Myocyte (in vitro differentiated cells): ENCODE measurements at regions not wholly inside any gene's neighbourhood (a gene's known extent, or its start where the extent isn't known, plus 50 kb on each side); places are given as distances from the start of the nearest gene placed in this dataset.

Source experiments
- DNase-seq: peaks from one replicate; pipeline ENCODE4 v3.0.0-alpha.2; 2012; ENCODE audit warnings: low read depth

- no peak for DNase-seq
Observed at GRCh38 chr3:80239301-80239700, 471.5 kb upstream of the ROBO1 start.

GRCh38 chr3:80238606-80239005 lies 470.8 kb upstream of the ROBO1 start:
- no peak for DNase-seq

- DNase-seq = no peak
Observed at GRCh38 chr3:80238152-80238551, 470.4 kb upstream of the ROBO1 start.

DNA sequence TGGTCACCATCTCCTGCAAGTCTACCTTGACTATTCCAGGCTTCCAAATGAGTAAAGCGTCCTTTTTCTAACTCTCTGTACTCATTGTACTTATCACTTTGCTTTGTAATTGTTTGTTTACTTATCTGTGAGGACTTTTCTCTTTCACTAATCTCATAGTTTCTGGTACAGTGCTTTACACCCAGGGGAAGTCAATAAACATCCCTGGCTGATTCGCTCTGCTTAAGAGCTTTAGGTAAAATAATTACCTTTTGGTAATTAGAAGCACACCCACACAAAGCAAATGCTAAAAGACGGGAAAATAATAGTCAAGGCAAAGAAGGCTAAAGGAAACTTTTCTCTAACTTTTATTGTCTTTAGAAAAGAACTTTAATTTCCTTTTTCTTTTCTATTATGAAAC lies 466.9 kb upstream of the ROBO1 start:
- DNase-seq = no peak

DNA sequence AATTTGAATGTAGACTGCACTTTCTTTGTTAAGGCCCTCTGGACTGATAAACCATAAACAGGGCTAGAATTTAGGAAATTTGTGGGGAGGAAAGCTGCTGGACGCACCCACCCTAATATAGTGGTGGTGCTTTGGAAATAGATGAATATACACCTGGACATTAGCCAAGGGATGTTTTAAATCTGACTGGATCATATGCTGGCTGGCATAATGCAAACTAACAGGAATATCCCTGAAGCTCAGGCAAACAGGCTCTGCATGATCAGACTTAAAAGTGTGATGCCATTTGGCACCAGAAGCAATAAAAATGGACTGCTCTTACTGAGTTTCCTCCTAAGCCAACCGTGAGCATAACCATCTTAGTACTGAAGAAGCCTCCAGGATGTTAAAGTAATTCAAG lies 465.8 kb upstream of the ROBO1 start:
- no peak for DNase-seq

- DNase-seq = peak; percentile 37
Observed at GRCh38 chr3:80232760-80233159, 465.0 kb upstream of the ROBO1 start.

DNA sequence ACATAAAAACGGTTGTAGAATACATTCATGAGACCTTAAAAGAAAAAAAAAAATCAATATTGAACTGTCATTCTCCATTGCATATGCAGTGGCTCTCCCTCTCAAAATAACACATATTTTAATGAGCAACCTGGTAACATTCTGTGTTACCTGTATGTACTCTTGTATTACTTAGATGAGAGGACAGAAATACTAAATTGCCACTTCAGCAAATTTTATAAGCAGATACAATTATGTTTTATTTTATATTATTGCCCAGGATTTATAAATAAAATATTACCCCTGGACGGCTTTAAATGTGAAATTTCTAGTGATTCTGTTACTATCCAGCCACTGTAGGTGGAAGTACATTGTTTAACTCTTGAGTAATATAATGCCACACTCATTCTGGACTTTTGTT lies 463.2 kb upstream of the ROBO1 start:
- no peak for DNase-seq

DNA sequence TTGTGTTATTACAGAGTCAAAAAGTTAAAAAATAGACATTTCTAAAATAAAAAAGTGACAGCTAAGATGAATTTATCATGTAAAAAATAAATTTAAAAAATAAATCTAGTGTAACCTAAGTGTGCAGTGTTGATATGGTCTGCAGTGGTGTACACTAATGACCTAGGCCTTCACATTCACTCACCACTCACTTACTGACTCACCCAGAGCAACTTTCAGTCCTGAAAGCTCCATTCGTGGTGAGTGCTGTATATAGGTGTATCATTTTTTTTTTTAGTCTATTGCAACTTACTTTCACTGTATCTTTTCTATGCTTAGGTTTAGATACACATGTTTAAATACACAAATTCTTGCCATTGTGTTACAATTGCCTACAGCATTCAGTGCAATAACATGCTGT lies 459.4 kb upstream of the ROBO1 start:
- DNase-seq = no peak

DNA sequence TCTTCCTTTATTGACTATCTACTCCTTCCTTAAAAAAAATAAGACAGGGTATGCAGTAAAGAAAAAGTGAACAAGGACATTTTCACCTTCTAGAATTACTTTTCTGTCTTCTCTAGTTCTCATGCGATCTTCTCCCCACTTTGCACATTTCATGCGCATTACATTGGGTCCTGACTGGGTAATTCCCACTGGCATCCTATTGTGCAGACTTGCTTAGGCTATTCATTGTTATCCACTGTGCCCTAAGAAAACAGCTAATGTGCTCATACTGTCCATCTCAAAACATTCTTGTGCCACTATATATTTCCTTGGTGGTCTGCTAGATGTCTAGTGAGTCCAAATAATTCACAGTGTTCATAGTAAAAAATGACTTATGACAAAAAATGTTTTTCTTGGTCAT lies 447.4 kb upstream of the ROBO1 start:
- DNase-seq = no peak

DNA sequence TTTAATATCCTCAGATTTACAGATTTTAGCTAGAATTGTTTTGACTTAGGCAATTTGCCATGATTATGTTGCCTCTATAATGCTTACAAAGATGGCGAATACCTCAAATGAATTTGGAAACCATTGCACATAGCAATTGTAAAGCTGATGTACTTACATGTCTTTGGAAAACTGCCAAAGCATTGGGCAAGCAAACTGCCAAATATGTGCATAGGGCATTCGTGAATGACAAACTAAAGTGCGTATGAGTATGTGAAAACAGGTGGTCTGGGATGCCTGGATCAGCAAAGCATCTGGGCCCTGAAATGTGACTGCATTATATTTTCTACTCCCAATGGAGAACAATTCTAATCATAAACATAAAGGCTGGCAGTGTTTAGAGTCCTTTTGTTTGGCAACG lies 445.3 kb upstream of the ROBO1 start:
- DNase-seq = no peak

DNA sequence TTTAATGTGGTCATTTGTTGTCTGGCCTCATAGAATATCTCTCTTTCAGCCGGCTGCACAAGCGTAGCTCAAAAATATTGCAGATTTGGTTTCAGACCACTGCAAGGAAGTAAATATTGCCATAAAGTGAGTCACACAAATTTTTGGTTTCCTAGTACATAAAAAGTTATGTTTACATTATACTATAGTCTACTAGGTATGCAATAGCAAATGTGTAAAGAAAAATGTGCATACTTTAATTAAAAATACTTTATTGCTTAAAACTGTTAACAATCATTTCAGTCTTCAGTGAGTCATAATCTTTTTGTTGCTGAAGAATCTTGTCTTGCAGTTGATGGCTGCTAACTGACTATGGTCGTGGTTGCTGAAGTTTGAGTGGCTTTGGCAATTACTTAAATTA lies 425.1 kb upstream of the ROBO1 start:
- no peak for DNase-seq

- peak; percentile 31 for DNase-seq
Observed at GRCh38 chr3:80190051-80190450, 422.3 kb upstream of the ROBO1 start.

DNA sequence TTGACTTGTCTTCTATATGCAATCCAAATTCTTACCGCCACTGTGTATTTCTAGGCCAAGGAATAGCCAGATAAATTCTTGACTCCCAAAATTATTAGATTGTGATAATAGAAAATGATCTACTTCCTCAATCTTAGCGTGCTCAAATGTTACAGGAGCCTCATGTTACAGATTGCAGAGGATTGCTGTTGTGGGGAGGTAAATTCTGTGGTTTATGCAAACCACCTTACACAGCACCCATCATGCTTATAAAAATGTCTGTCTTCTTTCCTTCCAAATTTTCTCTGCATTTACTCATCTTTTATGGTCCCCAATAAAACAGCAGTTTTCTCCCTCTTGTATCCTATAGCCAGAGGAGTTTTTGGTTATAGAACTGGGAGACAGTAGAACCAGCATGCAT lies 420.2 kb upstream of the ROBO1 start:
- DNase-seq = no peak

DNA sequence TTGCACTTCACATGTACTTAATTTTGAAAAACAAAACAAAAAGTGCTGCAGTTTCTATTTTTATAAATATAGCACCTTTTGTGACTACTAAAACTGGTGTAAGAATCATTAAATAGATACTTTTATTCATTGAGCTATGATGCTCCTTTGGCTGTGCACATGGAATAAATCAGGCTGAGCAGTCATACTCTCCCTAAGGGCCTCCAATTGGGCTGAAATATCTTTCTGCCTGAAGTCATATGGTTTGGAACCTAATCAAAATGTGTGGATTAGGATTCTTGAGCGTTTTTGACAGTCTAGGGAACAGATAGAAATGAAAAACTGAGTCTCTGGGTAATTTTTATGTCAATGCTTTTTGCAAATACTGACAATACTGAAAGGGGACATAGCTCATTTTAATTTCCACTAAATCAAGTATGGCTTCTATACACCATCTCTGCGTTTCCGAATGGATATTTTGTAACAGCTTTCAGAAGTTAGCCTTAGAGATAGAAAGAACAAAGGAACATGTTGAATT lies 392.2 kb upstream of the ROBO1 start:
- DNase-seq = no peak

DNA sequence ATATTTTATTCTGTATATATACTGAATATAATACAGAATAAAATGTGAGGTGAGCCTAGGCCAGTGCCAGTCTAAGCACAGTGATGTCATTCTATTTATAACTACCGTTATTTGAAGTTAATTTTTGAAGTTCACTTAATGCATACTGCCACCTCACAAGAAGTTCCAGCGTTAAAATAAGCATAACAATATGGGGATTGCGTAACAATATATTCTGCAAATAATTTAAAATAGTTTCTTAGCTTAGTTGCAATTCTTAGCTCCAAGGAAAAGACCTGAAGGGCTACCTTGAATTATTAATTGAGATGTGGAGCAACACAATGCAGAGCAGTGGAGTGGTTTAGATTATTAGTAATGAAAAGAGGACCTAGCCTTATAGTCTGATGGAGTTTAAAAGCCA lies 390.5 kb upstream of the ROBO1 start:
- no peak for DNase-seq

DNA sequence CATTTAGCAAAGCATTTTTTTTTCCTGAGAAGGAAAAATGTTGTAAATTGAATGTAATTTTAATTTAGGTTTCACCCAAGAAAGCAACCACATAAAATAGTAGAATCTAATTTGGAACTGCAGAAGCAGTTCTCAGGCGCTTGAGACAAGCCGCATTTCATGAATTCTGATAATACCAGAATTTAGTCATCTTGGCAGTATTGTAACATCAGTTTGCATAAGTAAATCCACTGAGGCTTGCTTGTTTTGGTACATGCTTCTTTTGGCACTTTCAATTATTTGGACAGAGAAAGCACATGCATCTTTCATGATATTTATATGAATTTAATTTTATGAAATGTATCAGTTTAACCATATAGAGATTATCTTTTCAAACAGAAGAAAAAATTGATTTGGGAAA lies 389.7 kb upstream of the ROBO1 start:
- no peak for DNase-seq

DNA sequence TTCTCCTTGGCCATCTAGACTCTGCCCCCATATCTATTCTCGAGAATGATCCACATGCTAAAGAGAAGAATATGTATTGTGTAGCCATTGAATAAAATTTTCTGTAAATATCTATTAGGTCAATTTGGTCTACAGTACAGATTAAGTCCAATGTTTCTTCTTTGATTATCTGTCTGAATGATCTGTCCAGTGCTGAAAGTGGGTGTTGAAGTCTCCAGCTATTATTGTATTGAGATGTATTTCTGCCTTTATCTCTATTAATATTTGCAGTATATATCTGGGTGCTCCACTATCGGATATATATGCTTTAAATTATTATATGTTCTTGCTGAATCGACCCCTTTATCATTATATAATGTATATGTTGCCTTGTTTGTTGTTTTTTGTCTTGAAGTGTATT lies 384.9 kb upstream of the ROBO1 start:
- DNase-seq = no peak

DNA sequence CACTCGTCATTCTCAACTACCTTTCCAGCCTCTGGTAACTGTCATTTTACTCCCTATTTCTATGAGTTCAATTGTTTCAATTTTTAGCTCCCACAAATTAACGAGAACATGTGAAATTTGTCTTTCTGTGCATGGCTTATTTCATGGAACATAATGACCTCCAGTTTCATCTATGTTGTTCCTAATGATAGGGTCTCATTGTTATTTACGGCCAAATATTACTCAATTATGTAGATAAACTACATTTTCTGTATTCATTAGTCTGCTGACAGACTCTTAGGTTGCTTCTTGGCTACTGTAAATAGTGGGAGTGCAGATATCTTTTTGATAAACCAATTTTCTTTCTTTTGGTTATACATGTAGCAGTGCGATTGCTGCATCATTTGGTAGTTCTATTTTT lies 374.9 kb upstream of the ROBO1 start:
- DNase-seq = no peak

DNA sequence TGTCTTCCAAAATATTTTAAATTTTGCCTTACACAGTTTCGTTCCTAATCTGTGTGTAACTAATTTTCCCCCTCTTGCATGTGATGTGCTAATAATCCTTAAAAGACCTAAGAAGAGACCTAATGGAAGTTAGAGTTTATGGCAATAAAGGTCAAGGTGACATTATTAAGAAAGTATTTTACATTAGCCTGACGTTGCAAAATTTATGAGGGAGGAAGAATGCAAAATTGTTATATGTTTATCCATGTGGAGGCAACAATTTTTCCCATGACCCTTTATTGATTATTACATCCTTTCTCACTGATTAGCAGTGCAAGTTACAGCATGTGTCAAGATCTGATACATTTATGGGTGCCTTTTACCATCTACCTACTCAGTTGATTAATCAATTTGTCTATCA lies 373.8 kb upstream of the ROBO1 start:
- DNase-seq = no peak

DNA sequence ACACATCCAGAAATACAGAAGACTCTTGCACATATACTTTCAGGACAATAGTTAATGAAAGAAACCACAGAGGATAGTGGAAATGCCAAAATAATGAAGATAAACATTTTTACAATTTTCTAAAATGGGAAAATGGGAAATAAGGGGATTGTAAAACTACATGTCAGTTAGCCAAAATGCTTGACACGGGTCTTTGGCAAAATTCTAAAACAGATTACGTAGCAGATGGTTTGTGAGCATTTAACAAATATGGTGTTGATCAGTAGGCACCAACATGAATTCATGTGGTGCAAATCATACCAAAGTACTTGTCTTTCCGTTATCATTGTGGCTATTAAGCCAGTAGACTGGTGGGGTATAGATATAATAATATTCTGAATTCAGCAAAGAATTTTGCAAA lies 348.5 kb upstream of the ROBO1 start:
- no peak for DNase-seq

DNA sequence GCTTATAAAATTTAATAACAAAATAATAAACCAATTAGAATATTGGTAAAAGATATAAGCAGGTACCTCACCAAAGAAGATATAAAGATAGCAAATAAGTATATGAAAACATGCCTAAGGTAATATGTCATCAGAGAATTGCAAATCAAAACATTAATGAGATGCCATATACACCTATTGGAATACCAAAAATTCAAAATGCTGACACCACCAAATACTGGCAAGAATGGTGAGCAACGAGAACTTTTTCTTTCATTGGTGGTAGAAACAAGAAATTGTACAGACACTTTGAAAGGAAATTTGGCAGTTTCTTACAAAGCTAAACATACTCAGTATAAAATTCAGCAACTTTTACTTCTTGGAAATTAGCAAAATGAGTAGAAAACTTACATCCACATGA lies 346.9 kb upstream of the ROBO1 start:
- DNase-seq = no peak

DNA sequence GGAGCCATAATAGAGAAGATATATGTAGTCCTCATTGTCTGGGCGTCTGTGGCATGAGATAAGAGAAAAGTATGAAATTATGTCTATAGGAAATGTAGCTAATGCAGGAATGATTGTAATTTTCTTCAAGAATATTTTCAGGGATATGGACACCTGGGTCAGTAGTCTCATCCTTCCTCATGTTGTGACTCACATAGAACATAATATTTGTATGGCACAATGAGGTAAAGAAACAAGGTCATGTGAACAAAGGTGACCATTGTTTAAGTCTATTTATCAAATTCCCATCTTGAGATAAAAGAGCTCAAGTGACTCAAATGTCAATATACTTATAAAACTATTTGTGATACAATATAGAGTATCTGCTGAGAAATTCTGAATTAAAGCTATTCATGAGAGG lies 345.5 kb upstream of the ROBO1 start:
- no peak for DNase-seq

GRCh38 chr3:80099559-80100066 lies 331.8 kb upstream of the ROBO1 start:
- no peak for DNase-seq

DNA sequence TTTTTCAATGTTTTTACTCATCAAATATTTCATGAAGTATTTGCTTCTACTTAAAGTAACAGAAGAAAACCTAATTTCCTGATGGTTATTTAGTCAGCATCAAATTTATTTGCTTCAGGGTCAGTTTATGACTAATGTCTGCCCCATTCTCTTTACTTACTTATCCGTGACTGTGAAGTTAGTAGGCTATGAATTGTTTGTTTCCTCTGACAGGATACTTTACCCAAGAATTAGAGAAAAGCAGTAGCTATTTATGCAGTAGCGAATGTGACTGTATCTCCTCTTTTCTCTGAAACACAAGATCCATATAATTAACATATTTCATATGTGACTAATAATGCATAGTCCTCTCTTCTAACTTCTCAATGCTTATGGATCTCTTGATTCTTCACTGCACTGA lies 329.9 kb upstream of the ROBO1 start:
- DNase-seq = no peak
